Kasumi-1 (cell line): ENCODE measurements at regions not wholly inside any gene's neighbourhood (a gene's known extent, or its start where the extent isn't known, plus 50 kb on each side); places are given as distances from the start of the nearest gene placed in this dataset.

ENCODE experiments used
- DNase-seq, 2 experiments: peaks; one replicate each; lab custom pipeline; 2025; lab: John Stamatoyannopoulos, UW

DNA sequence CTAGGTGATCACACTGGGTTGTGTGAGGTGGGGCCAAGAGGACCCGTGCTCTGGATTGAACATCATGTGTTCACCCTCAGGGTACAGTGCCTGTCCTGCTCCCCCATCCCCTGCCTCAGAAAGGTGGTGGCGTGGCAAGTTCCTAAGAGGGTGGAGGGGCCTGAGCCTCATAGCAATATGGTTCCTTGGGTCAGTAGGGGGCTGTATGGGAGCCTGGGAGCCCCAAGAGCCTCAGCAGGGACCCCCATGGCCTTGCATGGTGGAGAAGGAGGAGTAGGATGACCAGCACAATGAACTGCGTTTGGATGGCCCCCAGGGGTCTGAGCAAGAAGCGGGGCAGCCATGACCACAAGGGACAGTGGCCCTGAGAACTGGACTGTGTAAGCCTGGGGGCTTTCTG is 89.6 kb upstream of the SHB start:
- no peak for DNase-seq

DNA sequence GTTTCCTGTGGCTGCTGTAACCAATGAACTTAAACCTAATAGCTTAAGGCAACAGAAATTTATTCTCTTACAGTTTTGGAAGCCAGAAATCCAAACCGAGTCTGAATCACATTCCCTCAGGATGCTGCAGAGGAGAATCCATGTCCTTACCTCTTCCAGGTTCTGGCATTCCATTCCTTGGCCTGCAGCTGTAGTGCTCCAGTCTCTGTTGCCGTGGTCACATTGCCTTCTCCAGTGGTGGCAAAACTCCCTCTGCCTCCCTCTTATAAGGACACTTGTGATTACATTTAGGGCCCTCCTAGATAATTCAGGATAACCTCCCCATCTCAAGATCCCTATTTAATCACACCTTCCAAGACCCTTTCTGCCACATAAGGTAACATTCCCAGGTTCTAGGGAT is 88.7 kb upstream of the SHB start:
- DNase-seq, result no peak

DNA sequence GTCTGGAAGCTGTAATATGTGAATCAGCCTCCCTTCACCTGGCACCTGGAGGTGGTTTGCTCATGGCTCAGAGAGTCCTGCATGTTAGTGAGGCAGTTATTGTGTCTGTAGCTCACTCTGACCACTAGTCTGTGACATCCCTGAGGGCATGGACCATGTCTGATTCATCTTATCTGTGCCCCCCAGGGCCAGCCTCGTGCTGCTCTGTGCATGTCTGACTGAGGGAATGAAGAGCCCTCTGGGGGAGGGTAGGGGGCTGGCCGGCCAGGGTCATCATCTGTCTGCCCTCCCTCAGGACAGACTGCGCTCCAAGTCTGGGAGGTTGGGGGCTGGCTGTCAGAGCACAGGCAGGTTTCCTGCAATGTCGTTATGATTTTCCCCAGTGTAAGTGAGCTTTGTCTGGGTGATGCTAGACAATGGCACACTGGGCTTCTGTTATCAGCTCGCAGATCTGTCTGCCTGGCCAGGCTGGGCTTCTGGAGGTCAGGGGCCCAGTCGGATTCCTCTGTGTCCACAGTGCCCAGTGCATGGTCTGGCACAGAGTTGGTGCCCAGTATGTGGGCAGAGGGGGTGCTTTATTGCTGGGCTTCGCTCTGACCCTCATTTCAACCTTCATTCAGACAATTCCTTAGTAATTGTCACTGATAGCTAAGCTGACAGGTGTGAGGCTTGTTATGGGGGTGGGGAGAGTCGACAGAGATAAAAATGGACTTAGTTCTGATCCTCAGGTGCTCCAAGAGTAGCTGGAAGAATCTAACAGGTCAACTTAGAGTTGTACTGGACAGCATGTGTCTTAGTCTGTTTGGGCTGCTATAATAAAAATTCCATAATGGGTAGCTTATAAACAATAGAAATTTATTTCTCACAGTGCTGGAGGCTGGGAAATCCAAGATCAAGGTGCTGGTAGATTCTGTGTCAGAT is 85.7 kb upstream of the SHB start:
- no peak for DNase-seq

DNA sequence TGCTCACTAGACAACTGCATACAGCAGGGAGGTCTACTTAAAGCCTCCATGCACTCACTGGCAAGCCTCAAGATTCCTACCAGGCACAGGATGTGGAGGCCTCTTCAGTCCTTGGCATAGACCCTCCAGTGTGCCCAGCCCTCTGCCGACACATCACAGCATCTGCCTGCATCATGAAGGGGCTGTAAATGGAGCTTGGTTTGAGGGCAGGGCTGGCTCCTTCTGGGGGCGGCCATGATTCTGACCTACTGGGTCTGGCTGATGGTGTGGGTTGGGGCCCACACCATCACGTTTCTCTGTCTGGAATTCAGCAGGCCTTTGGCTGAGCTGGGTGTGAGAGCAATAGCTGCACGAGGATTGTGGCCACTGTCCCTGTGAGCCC is 84.9 kb upstream of the SHB start:
- DNase-seq, result no peak

DNA sequence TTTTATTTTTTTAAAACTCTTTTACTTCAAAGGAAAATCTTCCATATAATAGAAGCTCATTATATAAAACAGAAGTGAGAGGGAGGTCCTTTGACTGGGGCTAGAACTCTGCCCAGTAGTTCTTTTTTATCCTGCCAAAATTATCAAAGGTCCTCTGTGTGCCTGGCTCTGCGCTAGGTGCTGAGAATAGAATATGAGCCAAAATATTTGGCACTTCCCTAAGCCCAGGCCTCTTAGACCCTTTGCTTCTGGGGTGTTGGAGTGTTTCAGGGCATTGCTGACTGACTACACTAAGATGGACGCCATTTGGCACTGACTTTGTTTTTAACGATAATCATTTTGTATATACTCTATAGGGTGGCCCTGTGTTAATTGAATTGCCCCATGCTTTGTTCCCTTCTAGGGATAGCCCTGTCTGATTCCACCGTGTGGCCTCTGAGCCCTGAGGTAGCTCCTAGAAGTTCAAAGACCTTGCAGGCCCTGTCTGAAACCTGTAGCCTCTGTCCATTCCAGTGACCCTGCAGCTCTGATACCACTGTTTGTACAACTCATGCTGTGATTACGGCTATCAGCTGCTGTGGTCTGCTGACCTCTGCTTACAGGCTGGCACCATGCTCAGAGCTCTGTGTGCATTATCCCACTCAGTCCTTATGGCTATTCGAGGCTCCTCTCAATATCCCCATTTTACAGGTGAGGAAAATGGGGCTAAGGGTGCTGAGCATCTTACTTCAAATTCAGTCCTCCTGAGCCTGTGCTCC is 84.3 kb upstream of the SHB start:
- no peak for DNase-seq

DNA sequence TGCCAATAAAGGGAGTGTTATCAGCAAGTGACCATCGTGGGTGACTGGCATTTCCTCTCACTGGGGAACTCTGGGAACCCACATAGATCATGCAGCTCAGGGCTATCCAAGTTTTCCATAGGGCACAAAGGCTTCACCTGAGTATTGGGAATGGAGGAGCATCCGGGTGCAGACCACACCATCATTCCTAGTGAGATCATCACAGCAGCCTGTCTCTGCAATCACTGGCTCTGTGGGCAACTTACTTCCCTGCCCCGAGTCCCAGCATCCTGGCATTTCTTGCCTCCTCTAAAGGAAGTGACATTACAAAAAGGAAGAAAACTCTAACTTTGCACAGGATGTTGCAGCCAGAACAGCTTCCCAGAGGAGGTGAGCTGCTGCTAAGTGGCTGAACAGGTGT is 80.6 kb upstream of the SHB start:
- DNase-seq, result no peak

DNA sequence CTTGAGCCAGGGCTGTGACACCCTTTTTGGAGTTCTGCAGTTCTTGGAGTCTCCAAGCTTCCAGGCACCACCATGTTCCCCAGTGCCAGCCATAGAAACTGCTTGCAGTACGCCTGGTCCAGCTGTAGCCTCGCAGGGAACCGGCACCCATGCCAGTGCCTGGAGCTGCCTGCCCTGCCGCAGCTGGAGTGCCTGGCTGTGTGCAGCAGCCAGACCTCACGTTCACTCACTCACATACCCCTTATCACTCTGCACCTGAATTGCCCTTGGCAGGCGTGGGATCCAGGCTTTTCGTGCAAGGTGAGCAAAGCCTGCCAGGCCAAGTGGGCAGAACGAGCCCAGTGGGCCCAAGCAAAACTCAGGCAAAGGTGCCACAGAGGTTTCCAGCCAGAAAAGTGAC is 77.8 kb upstream of the SHB start:
- no peak for DNase-seq

DNA sequence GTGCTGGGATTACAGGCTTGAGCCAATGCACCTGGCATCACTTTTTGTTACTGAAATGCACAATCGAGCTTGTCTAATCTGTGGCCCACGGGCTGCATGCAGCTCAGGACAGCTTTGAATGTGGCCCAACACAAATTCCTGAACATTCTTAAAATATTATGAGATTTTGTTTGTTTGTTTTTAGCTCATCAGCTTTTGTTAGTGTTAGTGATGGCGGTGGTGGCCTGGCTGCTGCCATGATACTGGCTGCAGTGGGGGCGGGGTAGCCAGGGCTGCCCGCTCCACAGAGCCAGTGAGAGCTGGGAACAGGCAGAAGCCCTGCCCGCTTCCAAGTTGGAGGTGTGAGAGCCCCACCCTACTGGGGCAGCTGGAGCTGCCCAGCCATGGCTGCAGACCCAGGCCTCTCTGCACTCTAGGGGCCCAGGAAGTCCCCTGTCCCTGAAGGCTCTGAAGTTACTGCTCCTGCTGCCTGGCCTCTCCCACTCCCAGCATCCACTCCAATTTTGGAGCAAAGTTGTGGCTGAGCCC is 76.6 kb upstream of the SHB start:
- DNase-seq, result no peak

DNA sequence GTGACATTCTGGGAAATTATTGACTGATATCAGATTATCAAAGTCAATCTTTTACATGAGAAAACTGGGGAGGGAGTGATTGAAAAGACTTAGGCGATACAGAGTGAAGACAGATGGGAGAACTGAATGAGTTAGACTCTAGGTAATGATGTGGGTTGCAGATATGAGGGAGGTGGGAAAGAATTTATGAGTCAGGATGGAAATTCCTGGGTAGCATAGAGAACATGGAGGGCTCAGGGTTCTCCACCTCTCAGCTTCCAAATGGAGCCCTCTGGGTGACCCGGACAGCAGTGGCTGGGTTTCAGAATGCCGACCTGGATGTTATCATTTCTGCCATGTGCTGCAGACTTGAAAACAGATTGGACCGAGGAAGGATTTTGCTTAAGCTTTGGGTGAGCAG is 75.4 kb upstream of the SHB start:
- no peak for DNase-seq

DNA sequence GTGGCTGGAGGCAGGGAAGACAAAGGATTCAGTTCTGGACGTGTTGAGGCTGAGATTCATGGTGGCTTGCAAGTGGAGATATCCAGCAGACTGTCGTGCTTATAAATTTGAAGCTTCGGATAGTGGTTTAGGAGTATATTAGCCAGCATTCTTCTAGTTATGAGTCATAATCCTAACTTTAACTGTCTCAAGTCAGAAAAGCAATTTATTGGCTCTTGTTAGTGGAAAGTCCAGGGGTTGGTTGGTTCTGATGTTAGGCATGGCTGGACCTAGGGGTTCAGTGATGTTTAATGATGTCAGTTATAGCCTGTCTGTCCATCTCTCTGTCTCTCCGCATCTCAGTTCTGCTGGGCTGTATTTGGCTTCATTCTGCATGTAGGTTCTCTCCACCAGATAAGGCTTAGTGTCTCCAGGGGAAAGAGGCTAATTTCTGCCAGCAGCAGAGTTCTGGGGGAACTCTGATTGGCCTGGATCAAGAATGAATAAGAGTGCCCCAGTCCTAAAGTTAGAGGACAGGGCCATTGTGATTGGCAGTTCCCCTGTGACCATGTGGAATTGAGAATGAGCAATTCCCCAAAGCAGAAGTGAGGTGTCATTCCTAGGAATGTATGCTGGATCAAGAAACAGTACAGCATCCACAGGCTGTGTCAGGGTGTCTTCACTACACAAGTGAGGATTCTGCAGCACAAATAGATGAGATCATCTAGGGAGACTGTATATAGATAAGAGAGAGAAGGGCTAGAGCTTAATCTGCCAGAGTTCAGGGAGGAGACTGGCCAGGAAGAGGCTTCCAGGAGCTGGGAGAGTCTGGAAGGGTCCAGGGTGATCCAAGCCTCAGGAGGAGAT is 72.9 kb upstream of the SHB start:
- no peak for DNase-seq

DNA sequence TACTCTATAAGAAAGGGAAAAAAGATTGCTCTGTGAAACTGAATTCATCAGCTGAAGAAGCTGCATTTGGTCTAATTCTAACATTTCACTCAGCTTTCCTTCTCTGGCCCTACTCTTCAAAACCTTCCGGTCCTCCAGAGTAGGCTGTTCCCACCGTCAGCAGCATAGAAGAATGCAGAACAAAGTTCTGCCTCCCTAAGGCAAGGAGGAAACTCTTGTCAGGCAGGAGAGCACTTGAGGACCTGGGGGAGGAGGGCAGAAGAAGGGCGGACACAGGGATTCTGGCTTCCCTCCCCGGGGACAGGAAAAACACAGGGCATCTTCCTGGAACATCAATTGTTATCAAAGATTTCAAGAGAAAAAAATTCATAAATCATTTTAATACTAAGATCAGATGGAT is 69.2 kb upstream of the SHB start:
- DNase-seq, result no peak

DNA sequence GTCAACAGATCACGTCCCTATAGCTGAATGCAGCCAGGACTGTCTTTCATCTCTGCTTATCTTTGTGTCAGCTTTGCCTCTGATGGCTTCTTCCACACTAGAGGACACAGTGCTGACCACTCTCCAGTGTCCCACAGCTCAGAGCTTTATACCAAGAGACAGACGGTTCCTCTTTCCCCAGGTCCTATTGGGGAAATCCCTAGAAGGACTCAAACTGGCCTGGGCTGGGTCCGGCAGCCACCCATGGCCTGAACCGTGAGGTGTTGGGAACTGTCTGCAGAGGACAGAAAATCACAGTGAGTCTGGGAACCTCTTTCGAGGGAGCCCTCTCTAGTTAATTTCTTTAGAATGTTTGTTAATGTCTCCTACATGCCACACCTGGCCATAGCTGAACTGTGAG is 68.3 kb upstream of the SHB start:
- no peak for DNase-seq

DNA sequence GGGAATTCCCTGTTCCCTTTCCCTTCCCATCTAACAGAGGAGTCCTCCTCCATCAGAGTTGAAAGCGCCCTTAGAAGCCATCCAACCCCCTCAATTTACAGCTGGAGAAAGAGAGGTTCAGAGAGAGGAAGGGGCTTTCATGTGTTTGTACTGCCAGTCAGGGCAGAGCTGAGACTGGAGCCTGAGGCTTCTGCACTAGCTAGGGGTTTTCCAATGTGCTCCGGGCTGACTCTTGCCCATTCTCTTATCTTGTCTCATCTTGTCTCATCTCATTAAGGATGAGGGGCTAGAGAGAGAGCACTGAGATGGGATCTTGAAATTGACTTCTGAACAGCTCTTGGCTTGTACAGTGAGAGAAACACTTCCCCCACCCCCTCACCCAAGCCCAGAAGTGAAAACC is 67.4 kb upstream of the SHB start:
- no peak for DNase-seq

DNA sequence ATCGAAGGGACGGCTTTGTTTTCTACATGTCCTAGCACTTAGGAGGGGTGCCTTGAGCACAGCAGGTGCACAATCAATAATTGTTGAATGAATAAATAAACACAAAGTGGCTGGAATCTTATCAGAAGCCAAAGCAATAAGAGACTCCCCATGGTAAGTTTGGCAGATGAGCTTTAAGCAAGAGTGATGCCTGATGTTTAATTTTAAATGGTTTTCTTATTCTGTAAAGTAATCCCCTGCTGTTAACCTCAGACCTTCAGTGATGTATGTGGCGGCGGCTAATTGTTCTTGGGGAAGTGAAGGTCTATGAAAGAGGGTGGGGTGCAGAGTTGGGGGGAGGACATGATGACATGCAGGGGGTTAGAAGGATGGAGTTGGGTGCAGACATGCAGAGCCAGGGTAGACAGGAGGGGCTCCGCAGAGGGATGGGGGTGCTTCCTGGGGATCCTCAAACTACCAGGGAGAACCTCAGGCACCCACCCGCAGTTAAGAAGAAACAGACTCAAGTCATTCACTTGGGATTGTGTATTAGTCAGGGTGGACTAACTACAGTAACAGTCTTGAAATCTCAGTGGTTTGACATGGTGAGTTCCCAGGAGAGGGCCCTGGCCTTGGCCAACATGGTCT is 65.7 kb upstream of the SHB start:
- no peak for DNase-seq

DNA sequence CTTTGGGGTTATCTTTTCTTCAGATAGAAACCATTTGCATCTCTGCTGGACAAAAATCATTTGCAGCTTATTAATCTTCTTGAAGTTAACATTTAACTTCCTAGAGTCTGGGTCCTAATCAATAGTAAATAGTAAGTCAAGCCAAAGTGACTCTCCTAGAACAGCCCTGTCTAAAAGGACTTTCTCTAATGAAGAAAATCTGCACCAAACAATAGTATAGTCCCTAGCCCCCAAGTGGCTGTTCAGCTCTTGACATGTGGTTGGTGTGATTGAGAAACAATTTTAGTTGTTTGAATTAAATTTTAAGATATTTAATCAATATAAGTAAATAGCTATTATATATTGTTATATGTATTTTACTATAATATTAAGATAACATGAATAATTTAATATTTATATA is 64.6 kb upstream of the SHB start:
- DNase-seq, result peak in 1 of 2 experiments; percentile 6

DNA sequence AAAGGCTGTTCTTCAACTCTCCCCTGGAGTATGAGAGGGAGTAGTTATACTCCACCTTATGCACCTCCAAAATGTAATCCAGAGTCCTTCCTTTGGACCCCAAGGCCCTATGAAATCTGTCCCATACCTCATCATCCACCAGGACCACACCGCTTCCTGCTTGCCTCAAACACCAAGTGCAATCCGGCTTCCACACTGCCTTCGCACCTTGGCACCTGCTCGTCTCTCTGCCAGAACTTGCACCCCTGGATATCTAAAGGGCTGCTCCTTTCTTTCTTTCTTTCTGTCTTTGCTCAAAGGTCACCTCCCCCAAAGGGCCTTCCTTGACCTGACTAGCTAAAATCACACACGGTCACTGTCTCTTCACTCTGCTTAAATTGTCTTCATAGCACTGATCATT is 63.9 kb upstream of the SHB start:
- DNase-seq, result no peak

DNA sequence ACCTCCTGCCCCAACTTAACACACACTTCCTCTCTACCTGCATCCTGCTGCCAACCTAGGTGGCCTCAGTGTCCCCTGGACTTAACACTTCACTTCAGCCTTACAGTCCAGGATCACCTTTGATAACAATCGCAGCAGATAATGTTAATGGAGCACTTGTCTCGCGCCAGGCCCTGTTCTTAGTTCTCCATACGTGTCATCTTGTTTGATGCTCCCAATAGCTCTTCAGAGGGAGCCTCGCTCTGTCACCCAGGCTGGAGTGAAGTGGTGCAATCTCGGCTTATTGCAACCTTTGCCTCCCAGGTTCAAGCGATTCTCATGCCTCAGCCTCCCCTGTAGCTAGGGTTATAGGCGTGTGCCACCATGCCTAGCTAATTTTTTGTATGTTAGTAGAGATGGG is 62.7 kb upstream of the SHB start:
- DNase-seq, result no peak

DNA sequence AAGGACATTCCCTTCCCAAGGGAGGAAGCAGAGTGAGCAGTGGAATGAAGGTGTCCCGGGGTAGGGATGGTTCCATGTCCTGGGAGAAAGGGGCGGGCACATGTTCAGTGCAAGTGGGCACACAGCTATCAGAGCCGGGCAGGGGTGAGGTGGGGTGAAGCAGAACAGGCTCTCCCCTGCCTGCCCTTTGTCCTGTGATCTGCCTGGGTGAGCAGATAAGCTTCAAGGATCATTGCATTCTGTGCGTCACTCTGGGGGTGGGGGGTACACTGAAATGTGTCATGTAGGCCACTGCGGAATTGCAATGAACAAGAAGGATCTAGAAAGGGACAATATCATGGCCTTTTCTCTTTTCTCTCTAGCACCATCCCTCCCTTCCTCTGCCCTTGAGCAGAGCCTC is 61.7 kb upstream of the SHB start:
- DNase-seq, result no peak

DNA sequence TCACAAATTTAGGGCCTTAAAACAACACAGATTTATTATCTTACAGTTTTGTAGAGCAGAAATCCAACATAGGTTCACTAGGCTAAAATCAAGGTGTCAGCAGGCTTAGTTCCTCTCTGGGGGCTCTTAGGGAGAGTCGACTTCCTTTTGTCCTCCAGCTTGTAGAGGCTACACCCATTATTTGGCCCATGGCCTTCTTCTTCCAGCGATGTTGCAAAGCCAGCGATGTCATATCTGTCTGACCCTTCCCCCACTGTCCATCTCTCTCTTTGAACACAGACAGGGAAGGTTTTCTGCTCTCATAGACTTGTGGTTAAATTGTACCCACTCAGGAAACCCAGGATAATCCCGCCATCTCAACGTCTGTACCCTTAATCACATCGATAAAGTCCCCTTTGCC is 60.3 kb upstream of the SHB start:
- DNase-seq, result no peak

DNA sequence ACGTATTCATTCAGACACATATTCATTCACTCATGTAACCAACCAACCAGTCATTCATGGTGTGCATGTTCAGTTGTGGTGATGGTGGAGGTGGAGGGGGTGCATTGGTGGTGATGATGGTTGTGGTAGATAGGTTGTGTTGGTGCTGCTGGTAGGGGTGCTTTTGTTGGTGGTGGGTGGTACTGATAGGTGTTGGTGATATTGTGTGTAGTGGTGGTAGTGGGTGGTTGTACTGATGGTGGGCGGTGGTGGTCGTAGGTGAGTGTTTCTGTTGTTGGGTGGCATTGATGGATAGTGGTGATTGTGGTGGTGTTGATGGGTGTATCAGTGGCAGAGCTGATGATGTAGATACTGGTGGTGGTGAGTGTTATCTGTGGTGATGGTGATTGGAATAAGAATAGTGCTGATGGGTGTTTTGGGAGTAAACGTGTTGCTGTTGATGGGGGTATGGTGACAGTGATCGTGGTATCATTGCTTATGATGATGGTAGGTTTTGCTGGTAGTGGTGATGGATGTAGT is 59.8 kb upstream of the SHB start:
- no peak for DNase-seq

DNA sequence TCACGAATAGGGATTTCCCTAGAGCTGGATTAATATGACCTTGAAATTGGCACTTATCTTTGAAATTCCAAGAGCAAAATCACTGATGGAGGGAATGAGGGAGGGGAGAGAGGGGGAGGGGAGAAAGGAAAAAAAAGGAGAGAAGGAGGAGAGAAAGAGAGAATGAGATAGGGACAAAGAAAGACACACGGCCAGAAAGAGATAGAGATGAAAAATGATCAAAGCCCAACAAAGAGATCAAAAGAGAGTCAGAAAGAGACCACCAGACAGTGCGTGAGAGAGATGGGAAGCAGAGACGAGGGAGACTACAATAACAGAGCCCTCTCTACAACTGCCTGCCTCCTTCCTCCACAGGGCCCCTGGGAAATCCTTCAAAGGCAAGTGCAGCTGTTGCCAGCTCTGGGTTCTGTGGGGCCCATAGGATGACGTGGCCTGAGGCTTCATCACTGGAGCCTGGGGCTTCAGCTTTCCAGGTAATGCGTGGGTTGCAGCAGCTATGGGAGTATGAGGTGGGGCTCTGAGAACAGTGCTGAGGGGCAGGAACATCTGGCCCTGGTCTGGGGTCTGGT is 58.3 kb upstream of the SHB start:
- no peak for DNase-seq
